ENCODE measurements at regions not wholly inside any gene's neighbourhood (a gene's known extent, or its start where the extent isn't known, plus 50 kb on each side); places are given as distances from the start of the nearest gene placed in this dataset.

- TF ChIP-seq POLR2A (IDR thresholded peaks at IDR 0.05; ENCODE audit: low read depth, low read length) (no peak), TAF1 (IDR thresholded peaks at IDR 0.05; ENCODE audit: low read depth, low read length) (no peak)
Observed at GRCh38 chr13:43985422-43986072, 105.8 kb downstream of the LACC1 start.
